ENCODE measurements at regions not wholly inside any gene's neighbourhood (a gene's known extent, or its start where the extent isn't known, plus 50 kb on each side); places are given as distances from the start of the nearest gene placed in this dataset.

GRCh38 chr12:11561411-11561810 lies 88.1 kb upstream of the ETV6 start:
- no peak for ATAC-seq
- Mint-ChIP-seq H3K27ac (no peak overlapping the region), H3K27me3 (ENCODE audit: low read depth) (no peaks in the 10 kb centered on the region), H3K4me3 (no peak overlapping the region), H3K4me1 (no peaks in the 10 kb centered on the region), H3K36me3 (no peaks in the 10 kb centered on the region), H3K9me3 (no peaks in the 10 kb centered on the region)
- no peak for DNase-seq (ENCODE audit: low spot score)
- TF ChIP-seq ZNF232 (CRISPR knock-in tag; IDR thresholded peaks at IDR 0.05) (no peak), ATF6 (CRISPR knock-in tag; IDR thresholded peaks at IDR 0.05) (no peak), STAT6 (CRISPR knock-in tag; conservative IDR thresholded peaks at IDR 0.05; ENCODE audit: low read depth) (no peak), AR (CRISPR knock-in tag; IDR thresholded peaks at IDR 0.05) (no peak), E2F5 (CRISPR knock-in tag; IDR thresholded peaks at IDR 0.05) (no peak), CREB1 (CRISPR knock-in tag; IDR thresholded peaks at IDR 0.05) (no peak), GTF2I (CRISPR knock-in tag; conservative IDR thresholded peaks at IDR 0.05) (no peak), FOXP1 (CRISPR knock-in tag; IDR thresholded peaks at IDR 0.05; ENCODE audit: borderline replicate concordance) (no peak), HMGA2 (CRISPR knock-in tag; IDR thresholded peaks at IDR 0.05) (no peak)
- TF ChIP-seq, protein P1, sequence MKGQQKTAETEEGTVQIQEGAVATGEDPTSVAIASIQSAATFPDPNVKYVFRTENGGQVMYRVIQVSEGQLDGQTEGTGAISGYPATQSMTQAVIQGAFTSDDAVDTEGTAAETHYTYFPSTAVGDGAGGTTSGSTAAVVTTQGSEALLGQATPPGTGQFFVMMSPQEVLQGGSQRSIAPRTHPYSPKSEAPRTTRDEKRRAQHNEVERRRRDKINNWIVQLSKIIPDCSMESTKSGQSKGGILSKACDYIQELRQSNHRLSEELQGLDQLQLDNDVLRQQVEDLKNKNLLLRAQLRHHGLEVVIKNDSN (CRISPR knock-in tag; IDR thresholded peaks at IDR 0.05), result no peak
- TF ChIP-seq, protein P2, sequence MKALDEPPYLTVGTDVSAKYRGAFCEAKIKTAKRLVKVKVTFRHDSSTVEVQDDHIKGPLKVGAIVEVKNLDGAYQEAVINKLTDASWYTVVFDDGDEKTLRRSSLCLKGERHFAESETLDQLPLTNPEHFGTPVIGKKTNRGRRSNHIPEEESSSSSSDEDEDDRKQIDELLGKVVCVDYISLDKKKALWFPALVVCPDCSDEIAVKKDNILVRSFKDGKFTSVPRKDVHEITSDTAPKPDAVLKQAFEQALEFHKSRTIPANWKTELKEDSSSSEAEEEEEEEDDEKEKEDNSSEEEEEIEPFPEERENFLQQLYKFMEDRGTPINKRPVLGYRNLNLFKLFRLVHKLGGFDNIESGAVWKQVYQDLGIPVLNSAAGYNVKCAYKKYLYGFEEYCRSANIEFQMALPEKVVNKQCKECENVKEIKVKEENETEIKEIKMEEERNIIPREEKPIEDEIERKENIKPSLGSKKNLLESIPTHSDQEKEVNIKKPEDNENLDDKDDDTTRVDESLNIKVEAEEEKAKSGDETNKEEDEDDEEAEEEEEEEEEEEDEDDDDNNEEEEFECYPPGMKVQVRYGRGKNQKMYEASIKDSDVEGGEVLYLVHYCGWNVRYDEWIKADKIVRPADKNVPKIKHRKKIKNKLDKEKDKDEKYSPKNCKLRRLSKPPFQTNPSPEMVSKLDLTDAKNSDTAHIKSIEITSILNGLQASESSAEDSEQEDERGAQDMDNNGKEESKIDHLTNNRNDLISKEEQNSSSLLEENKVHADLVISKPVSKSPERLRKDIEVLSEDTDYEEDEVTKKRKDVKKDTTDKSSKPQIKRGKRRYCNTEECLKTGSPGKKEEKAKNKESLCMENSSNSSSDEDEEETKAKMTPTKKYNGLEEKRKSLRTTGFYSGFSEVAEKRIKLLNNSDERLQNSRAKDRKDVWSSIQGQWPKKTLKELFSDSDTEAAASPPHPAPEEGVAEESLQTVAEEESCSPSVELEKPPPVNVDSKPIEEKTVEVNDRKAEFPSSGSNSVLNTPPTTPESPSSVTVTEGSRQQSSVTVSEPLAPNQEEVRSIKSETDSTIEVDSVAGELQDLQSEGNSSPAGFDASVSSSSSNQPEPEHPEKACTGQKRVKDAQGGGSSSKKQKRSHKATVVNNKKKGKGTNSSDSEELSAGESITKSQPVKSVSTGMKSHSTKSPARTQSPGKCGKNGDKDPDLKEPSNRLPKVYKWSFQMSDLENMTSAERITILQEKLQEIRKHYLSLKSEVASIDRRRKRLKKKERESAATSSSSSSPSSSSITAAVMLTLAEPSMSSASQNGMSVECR (CRISPR knock-in tag; IDR thresholded peaks at IDR 0.05; ENCODE audit: borderline replicate concordance), result no peak
- ChIA-PET CTCF (no interaction called here), POLR2A (no interaction called here)

All from WTC11 (cell line).